Activated T-cell treated with anti-CD3 and anti-CD28 coated beads, Interleukin-2, amount 50 U/mL, for 4 hours (primary cell): ENCODE measurements at regions not wholly inside any gene's neighbourhood (a gene's known extent, or its start where the extent isn't known, plus 50 kb on each side); places are given as distances from the start of the nearest gene placed in this dataset.

Source experiments
- ATAC-seq, 2 donors: fragments of 200-7000 bp; cut with Tn5 transposase; one replicate each; pipeline ENCODE4 v1.10.0; 2021
- DNase-seq: peaks from one replicate; pipeline ENCODE4 v3.0.0-alpha.2; 2020
- H3K27me3 Mint-ChIP-seq: one replicate; pipeline ENCODE4 v1.8.0; 2021; ENCODE audit warnings: low read depth, mixed read lengths
- H3K36me3 Mint-ChIP-seq: one replicate; pipeline ENCODE4 v1.8.0; 2022; ENCODE audit warnings: mixed read lengths; ENCODE audit not compliant: insufficient read depth
- H3K4me1 Mint-ChIP-seq: one replicate; pipeline ENCODE4 v1.8.0; 2021; ENCODE audit warnings: low read depth, mixed read lengths
- H3K4me3 Mint-ChIP-seq: one replicate; pipeline ENCODE4 v1.8.0; 2021; ENCODE audit warnings: mild to moderate bottlenecking, moderate library complexity, mixed read lengths
- H3K9me3 Mint-ChIP-seq: one replicate; pipeline ENCODE4 v1.8.0; 2021; ENCODE audit warnings: mixed read lengths

- H3K9me3 Mint-ChIP-seq: peaks cover 12% of the 10 kb centered on the region
- no peaks in the 10 kb centered on the region for H3K36me3 Mint-ChIP-seq
- no peak overlapping the region for H3K4me3 Mint-ChIP-seq
- DNase-seq: no peak
- ATAC-seq: no peak
- no peaks in the 10 kb centered on the region for H3K27me3 Mint-ChIP-seq
- no peaks in the 10 kb centered on the region for H3K4me1 Mint-ChIP-seq
Observed at GRCh38 chr1:93783876-93784275, 95.1 kb downstream of the DNTTIP2 start.

DNA sequence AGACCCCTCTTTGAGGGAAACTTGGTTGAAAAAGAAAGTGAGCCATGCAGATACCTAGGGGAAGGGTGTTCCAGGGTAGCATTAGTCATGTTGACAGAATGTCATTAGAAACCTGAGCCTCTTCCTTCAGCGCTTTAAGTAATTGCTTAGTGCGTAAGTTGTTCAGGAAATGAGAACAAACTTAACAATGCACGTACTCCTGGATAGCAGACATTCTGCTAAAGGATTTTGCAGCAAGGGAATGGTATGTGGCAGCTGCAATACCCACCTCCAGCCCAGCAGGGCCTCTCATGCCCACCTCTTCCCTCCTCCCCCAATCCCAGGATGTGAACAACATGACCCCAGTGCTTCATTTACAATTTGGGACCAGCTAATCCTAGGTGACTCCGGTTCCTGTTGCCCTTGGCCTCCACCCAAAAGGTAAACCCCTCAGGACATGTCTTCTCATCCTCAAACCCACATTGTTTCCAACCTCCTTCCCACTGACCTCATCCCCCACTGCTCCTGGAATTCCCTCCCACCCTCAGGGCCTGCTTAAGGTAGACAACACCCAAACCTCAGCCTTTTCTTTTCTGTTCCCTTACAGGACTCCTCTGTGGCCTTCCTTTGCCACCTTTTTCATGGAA is 98.0 kb upstream of the BCAR3 start:
- H3K36me3 Mint-ChIP-seq: no peaks in the 10 kb centered on the region
- H3K27me3 Mint-ChIP-seq: no peaks in the 10 kb centered on the region
- no peak overlapping the region for H3K4me3 Mint-ChIP-seq
- no peak for ATAC-seq
- H3K4me1 Mint-ChIP-seq: no peaks in the 10 kb centered on the region
- DNase-seq: no peak
- no peaks in the 10 kb centered on the region for H3K9me3 Mint-ChIP-seq

- no peaks in the 10 kb centered on the region for H3K4me1 Mint-ChIP-seq
Observed at GRCh38 chr1:93778457-93778856, 96.8 kb upstream of the BCAR3 start.

DNA sequence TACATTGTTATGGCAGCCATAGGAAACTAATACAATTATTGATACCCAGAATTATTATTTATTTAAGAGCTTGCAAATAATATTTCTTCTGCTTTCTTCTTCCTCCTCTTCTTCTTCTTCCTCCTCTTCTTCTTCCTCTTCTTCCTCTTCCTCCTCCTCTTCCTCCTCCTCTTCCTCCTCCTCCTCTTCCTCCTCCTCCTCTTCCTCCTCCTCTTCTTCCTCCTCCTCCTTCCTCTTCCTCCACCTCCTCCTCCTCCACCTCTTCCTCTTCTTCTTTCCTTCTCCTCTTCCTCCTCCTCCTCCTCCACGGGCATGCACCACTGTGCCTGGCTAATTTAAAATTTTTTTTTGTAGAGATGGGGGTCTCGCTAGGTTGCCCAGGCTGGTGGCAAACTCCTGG is 95.6 kb upstream of the BCAR3 start:
- Mint-ChIP-seq H3K36me3 (no peaks in the 10 kb centered on the region), H3K4me3 (no peak overlapping the region), H3K9me3 (no peaks in the 10 kb centered on the region), H3K4me1 (no peaks in the 10 kb centered on the region), H3K27me3 (no peaks in the 10 kb centered on the region)
- DNase-seq: no peak
- no peak for ATAC-seq

More at GRCh38 chr1:93778457-93778856, 96.8 kb upstream of the BCAR3 start:
- DNase-seq (no peak), ATAC-seq (no peak)
- no peaks in the 10 kb centered on the region for H3K36me3 Mint-ChIP-seq
- H3K9me3 Mint-ChIP-seq: no peaks in the 10 kb centered on the region
- no peak overlapping the region for H3K4me3 Mint-ChIP-seq
- H3K27me3 Mint-ChIP-seq: no peaks in the 10 kb centered on the region

GRCh38 chr1:93776728-93777127 is 95.1 kb upstream of the BCAR3 start:
- Mint-ChIP-seq H3K27me3 (no peaks in the 10 kb centered on the region), H3K36me3 (no peaks in the 10 kb centered on the region), H3K9me3 (no peaks in the 10 kb centered on the region), H3K4me3 (no peak overlapping the region), H3K4me1 (no peaks in the 10 kb centered on the region)
- DNase-seq (no peak), ATAC-seq (no peak)

DNA sequence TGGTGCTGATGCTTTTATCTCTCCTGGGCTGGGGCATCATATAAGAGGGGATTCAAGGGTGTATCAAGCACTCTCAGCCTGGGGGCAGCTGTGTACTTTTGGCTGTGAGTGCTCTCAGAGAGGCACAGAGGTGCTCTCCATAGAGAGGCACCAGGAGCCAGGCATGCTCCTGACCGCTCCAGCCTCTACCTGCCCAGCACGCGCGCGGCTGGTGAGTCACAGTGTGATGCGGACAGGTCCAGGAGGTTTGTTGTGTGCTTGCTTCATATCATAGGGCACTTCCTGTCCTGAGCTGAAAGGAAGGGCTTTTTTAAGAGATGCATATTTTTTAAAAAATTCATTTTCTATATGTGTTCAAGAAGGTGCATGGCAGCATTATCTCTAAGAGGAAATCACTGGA is 93.6 kb upstream of the BCAR3 start:
- H3K36me3 Mint-ChIP-seq: no peaks in the 10 kb centered on the region
- H3K27me3 Mint-ChIP-seq: no peaks in the 10 kb centered on the region
- H3K4me3 Mint-ChIP-seq: no peak overlapping the region
- DNase-seq (no peak), ATAC-seq (no peak)
- H3K4me1 Mint-ChIP-seq: no peaks in the 10 kb centered on the region
- no peaks in the 10 kb centered on the region for H3K9me3 Mint-ChIP-seq

DNA sequence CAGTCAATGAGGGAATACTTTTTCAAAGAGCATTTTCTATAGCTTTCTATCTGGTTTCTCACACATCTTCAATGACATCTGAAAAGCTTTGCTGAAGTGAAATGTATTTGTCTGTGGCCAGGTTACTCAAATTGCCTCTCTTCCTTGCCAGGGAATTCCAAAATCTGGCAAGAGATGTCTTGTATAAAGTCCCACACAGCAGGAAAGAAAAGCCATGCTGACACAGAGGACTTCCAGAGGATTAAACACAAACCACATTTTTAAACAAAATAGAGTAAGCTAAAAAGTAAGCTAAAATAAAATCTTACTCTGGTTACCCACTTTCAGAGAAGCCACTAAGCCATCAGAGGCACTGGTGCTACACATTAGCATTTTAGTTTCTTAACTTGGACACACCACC is 93.1 kb upstream of the BCAR3 start:
- H3K27me3 Mint-ChIP-seq: no peaks in the 10 kb centered on the region
- H3K36me3 Mint-ChIP-seq: no peaks in the 10 kb centered on the region
- DNase-seq: no peak
- H3K4me1 Mint-ChIP-seq: no peaks in the 10 kb centered on the region
- no peaks in the 10 kb centered on the region for H3K9me3 Mint-ChIP-seq
- no peak for ATAC-seq
- no peak overlapping the region for H3K4me3 Mint-ChIP-seq

DNA sequence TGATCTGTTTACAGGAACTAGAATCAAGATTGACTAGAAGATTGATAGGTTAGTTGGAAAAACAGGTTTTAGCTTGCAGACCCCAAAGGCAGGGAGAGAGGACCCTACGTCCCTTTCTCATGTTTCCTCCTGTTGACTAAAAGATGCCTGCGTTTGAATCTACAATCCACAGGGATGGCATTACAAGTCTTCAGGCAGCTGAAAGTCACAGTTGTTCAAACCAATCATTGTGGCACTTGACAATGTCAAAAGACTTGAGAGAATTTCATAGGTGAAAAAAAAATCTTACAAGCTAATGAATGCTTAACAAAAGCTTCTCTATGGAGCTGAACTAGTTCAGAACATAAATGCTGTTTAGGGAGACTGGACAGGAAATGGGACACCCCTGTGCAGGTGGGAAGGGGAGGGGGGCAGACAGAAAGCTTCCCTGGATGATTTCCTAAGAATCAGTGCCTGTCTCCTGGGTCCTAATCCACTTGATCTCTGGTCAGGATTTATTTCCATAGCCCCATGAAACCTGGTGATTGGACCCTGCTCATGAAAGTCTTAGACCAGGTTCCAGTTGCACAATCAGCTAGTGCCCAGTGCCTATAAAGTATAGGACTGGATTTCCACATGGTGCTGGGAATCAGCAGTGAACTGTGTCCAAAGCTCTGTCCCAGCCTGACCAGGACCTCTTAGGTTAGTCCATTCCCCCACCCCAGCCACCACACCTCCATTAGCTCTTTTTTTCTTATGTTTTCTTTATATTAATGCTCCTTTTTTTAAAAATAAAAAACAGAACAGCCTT is 91.6 kb upstream of the BCAR3 start:
- Mint-ChIP-seq H3K9me3 (no peaks in the 10 kb centered on the region), H3K36me3 (no peaks in the 10 kb centered on the region), H3K27me3 (no peaks in the 10 kb centered on the region), H3K4me1 (peaks cover 2% of the 10 kb centered on the region), H3K4me3 (no peak overlapping the region)
- ATAC-seq: no peak
- DNase-seq: no peak

- Mint-ChIP-seq H3K4me1 (peaks cover 11% of the 10 kb centered on the region), H3K9me3 (no peaks in the 10 kb centered on the region), H3K4me3 (no peak overlapping the region), H3K36me3 (no peaks in the 10 kb centered on the region), H3K27me3 (no peaks in the 10 kb centered on the region)
- no peak for DNase-seq
- no peak for ATAC-seq
Observed at GRCh38 chr1:93771843-93772242, 90.2 kb upstream of the BCAR3 start.

GRCh38 chr1:93770640-93771039 is 89.0 kb upstream of the BCAR3 start:
- ATAC-seq: no peak
- no peaks in the 10 kb centered on the region for H3K27me3 Mint-ChIP-seq
- no peak for DNase-seq
- H3K4me3 Mint-ChIP-seq: no peak overlapping the region
- H3K36me3 Mint-ChIP-seq: no peaks in the 10 kb centered on the region
- peaks cover 14% of the 10 kb centered on the region for H3K4me1 Mint-ChIP-seq
- no peaks in the 10 kb centered on the region for H3K9me3 Mint-ChIP-seq

DNA sequence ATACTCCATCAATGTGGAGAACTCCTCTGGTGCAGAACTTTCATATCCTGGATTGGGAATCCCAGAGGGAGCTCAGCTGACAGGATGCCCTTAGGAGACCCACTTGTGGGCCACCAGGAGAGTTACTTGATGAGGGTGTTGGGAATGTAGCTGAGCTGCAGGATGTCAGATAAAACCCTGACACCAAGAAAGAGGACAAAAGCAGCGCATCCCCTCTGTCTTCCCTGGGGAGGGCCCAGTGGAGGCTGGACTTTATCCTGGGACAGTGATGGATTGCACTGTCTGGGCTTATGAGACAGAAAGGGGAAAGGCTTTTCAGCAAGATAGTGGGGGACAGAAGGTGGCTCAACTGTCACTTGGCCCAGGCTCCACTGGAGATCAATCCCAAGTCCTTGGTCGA is 88.1 kb upstream of the BCAR3 start:
- no peak for ATAC-seq
- Mint-ChIP-seq H3K4me3 (no peak overlapping the region), H3K4me1 (peaks cover 14% of the 10 kb centered on the region), H3K9me3 (no peaks in the 10 kb centered on the region), H3K27me3 (no peaks in the 10 kb centered on the region), H3K36me3 (no peaks in the 10 kb centered on the region)
- no peak for DNase-seq

GRCh38 chr1:93768380-93768863 is 86.8 kb upstream of the BCAR3 start:
- Mint-ChIP-seq H3K36me3 (no peaks in the 10 kb centered on the region), H3K4me3 (no peak overlapping the region), H3K9me3 (no peaks in the 10 kb centered on the region), H3K4me1 (peaks cover 14% of the 10 kb centered on the region), H3K27me3 (no peaks in the 10 kb centered on the region)
- ATAC-seq (no peak), DNase-seq (no peak)

DNA sequence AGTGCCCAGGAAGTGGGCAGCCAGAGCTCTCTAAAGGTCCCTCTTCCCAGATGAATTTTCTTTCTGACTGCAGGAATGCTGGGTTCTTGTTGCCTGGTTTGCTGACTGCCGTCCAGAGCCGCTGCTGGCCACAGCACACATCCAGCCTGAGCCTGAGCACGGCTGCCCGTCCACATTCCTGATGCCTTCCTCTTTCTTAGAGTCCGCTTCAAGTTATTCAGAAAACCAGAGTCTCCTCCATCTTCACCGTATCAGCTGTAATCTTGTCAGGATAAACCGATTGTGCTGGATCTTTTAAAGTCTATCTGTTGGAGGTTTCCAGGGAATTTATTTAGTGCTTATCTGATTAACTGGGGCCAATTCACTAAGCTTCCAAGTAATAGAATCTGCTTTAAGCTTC is 84.8 kb upstream of the BCAR3 start:
- peaks cover 14% of the 10 kb centered on the region for H3K4me1 Mint-ChIP-seq
- no peak for DNase-seq
- no peaks in the 10 kb centered on the region for H3K27me3 Mint-ChIP-seq
- ATAC-seq: no peak
- H3K9me3 Mint-ChIP-seq: no peaks in the 10 kb centered on the region
- no peaks in the 10 kb centered on the region for H3K36me3 Mint-ChIP-seq
- H3K4me3 Mint-ChIP-seq: no peak overlapping the region

GRCh38 chr1:93765099-93765498 is 83.5 kb upstream of the BCAR3 start:
- no peaks in the 10 kb centered on the region for H3K36me3 Mint-ChIP-seq
- H3K9me3 Mint-ChIP-seq: no peaks in the 10 kb centered on the region
- ATAC-seq (no peak), DNase-seq (no peak)
- peaks cover 14% of the 10 kb centered on the region for H3K4me1 Mint-ChIP-seq
- no peaks in the 10 kb centered on the region for H3K27me3 Mint-ChIP-seq
- H3K4me3 Mint-ChIP-seq: no peak overlapping the region

DNA sequence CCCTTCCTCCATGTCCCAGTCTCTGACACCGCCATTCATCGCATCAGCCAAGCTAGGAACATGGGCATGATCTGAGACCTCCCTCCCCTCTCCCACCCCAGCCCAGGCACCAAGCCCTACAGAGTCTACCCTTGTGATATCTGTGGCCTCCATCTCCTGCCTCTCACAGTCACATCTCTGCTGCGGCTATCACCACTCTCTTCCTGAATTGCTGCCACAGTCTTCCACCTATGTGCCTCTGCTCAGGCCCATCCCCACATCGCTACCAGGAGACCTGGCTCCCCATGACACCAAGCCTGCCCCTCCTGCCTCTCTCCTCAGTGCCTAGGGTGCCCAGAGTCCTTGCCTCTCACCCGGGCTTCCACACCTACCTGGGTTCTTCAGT is 82.7 kb upstream of the BCAR3 start:
- ATAC-seq: no peak
- H3K27me3 Mint-ChIP-seq: no peaks in the 10 kb centered on the region

More for the DNA sequence above, 82.7 kb upstream of the BCAR3 start:
- Mint-ChIP-seq H3K36me3 (no peaks in the 10 kb centered on the region), H3K9me3 (no peaks in the 10 kb centered on the region), H3K4me1 (peaks cover 15% of the 10 kb centered on the region), H3K4me3 (no peak overlapping the region)
- DNase-seq: no peak
